A549 (cell line): ENCODE measurements at regions not wholly inside any gene's neighbourhood (a gene's known extent, or its start where the extent isn't known, plus 50 kb on each side); places are given as distances from the start of the nearest gene placed in this dataset.

ENCODE experiments used
- ATAC-seq, 2 experiments: fragments of 200-7000 bp in 1 of 2; fragments of >200 bp in 1 of 2; cut with Nextera tagmentation in 1 of 2; cut with Tn5 transposase in 1 of 2; 3 replicates each; pipeline versions ENCODE4 v1.8.0 to v1.9.1; 2018 to 2020; ENCODE audit warnings: mild to moderate bottlenecking in 1 of 2, moderate library complexity in 1 of 2
- CTCF ChIA-PET: fragments of 300-600 bp; sonication (Branson Sonifier 250); formaldehyde crosslinking; extraction: SDS; loops from one replicate; lab custom pipeline; 2021; ENCODE audit warnings: antibody characterized with exemption, inconsistent platforms; lab: Yijun Ruan, JAX
- POLR2A ChIA-PET: fragments of 350-600 bp; formaldehyde crosslinking; extraction: SDS; loops from one replicate; lab custom pipeline; 2021; ENCODE audit warnings: antibody characterized with exemption, inconsistent platforms; lab: Yijun Ruan, JAX
- DNase-seq, 2 experiments: peaks; one replicate each; pipeline versions ENCODE4 v3.0.0 to v3.0.0-alpha.2; 2011 to 2016; ENCODE audit warnings: low read depth in 1 of 2, low spot score in 1 of 2
- FAIRE-seq: peaks from 2 replicates; lab custom pipeline; 2011; peaks lifted over from hg19 to GRCh38; lab: Jason Lieb, UNC
- H3K27ac ChIP-seq, 2 experiments: fragments of >200 bp; sonication (Bioruptor Twin); formaldehyde crosslinking; 3 replicates each; pipeline ENCODE4 v1.5.1; 2016 to 2017
- H3K4me1 ChIP-seq: fragments of >200 bp; sonication (Bioruptor Twin); formaldehyde crosslinking; 3 replicates; pipeline ENCODE4 v1.6.1; 2016
- H3K4me2 ChIP-seq: fragments of >200 bp; sonication (Bioruptor Twin); formaldehyde crosslinking; 3 replicates; pipeline ENCODE4 v1.6.1; 2016
- H3K4me3 ChIP-seq: fragments of >200 bp; sonication (Bioruptor Twin); formaldehyde crosslinking; 3 replicates; pipeline ENCODE4 v1.5.1; 2016
- H3K9me3 ChIP-seq: fragments of >200 bp; sonication (Bioruptor Twin); formaldehyde crosslinking; 3 replicates; pipeline ENCODE4 v1.6.1; 2016
- CHD4 ChIP-seq: fragments of 200-600 bp; sonication (generic); IDR thresholded peaks from 2 replicates; pipeline ENCODE4 v1.6.1; 2016; ENCODE audit warnings: antibody characterized with exemption, mild to moderate bottlenecking, borderline replicate concordance
- ESRRA ChIP-seq: fragments of 150-350 bp; IDR thresholded peaks from 2 replicates; pipeline ENCODE4 v1.6.1; 2014; ENCODE audit warnings: mild to moderate bottlenecking, low read length, borderline replicate concordance
- WGBS: methylation state at CpG from one replicate; pipeline ENCODE4 v1.1.6; 2017; ENCODE audit errors: missing lambda C conversion rate; 5-methylcytosine and 5-hydroxymethylcytosine counted together

DNA sequence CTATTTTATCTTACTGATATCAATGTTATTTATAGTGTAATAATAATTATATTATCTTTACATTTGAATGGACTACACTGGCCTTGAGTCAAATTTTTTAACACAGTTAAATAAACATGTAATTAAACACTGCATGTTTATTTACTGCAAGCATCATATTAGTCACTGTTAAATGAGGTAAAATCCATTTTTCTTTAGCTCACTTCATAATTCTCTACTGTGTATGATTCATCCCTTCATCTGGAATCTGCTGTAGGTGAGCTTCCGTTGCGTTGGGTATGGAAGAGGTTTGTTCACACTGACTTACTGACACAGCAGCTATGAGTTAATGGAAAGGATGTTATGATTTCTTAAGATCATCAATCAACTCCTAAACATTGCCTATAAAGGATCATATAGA is 572.3 kb downstream of the PCDH11X start:
- ATAC-seq: no peak
- no peak overlapping the region for H3K27ac ChIP-seq
- CTCF ChIA-PET: interaction anchor here (0.6 kb wide), 1 partner anchor 925 kb away, joined by 3 read pairs; no protein-coding TSS in a partner anchor
- WGBS: 0% methylated on average over 2 of the region's 2 CpGs
- no peak for DNase-seq
- H3K4me2 ChIP-seq: no peak overlapping the region
- POLR2A ChIA-PET: no interaction called here
- peak; percentile 97 for FAIRE-seq
- no peaks in the 10 kb centered on the region for H3K9me3 ChIP-seq
- TF ChIP-seq CHD4 (no peak), ESRRA (no peak)
- TF ChIP-seq, all 56 proteins: peak for 0
- Histone ChIP-seq H3K4me1 (no peaks in the 10 kb centered on the region), H3K4me3 (no peak overlapping the region)
